Gastrocnemius medialis (tissue), 4 donors: ENCODE measurements at regions not wholly inside any gene's neighbourhood (a gene's known extent, or its start where the extent isn't known, plus 50 kb on each side); places are given as distances from the start of the nearest gene placed in this dataset.

ENCODE experiments used
- ATAC-seq, 2 donors: fragments of 150-250 bp; one replicate each; pipeline ENCODE4 v1.9.1; 2016
- DNase-seq, 2 donors: peaks; one replicate each; pipeline ENCODE4 v3.0.0-alpha.2; 2019
- H3K27ac ChIP-seq, 4 donors: fragments of 200-600 bp; sonication (generic); 1 replicate in 1 of 4; 2 replicates in 3 of 4; pipeline ENCODE4 v1.5.1; 2016 to 2018; ENCODE audit warnings: mild to moderate bottlenecking in 2 of 4, moderate library complexity in 1 of 4
- H3K27me3 ChIP-seq, 3 donors: fragments of 200-600 bp; sonication (generic) in 2 of 3; 1 replicate in 1 of 3; 2 replicates in 2 of 3; pipeline versions ENCODE4 v1.5.1 to v1.6.0; 2016 to 2019; ENCODE audit warnings: mild to moderate bottlenecking in 1 of 3, moderate library complexity in 1 of 3
- H3K36me3 ChIP-seq, 2 donors: fragments of 200-600 bp; sonication (generic) in 1 of 2; one replicate each; pipeline ENCODE4 v1.5.1; 2017 to 2018
- H3K4me1 ChIP-seq, 2 donors: fragments of 200-600 bp; sonication (generic) in 1 of 2; one replicate each; pipeline ENCODE4 v1.5.1; 2016 to 2017; ENCODE audit warnings: mild to moderate bottlenecking in 2 of 2
- H3K4me3 ChIP-seq, 4 donors: fragments of 200-600 bp; sonication (generic) in 3 of 4; 1 replicate in 1 of 4; 2 replicates in 3 of 4; pipeline ENCODE4 v1.5.1; 2016 to 2019; ENCODE audit warnings: mild to moderate bottlenecking in 2 of 4
- H3K9me3 ChIP-seq, 3 donors: fragments of 200-600 bp; sonication (generic) in 2 of 3; 1 replicate in 1 of 3; 2 replicates in 2 of 3; pipeline ENCODE4 v1.5.1; 2016 to 2019
- CTCF ChIP-seq, 5 experiments: fragments of 450-650 bp in 3 of 5; fragments of 200-600 bp in 2 of 5; sonication (generic) in 2 of 5; IDR thresholded peaks in 4 of 5; conservative IDR thresholded peaks in 1 of 5; 1 replicate in 4 of 5; 2 replicates in 1 of 5; pipeline ENCODE4 v1.5.1; 2016 to 2019; ENCODE audit warnings: antibody characterized with exemption in 5 of 5, mild to moderate bottlenecking in 3 of 5, moderate library complexity in 3 of 5
- POLR2A ChIP-seq, 2 donors: fragments of 450-650 bp; IDR thresholded peaks; one replicate each; pipeline ENCODE4 v1.6.1; 2017; ENCODE audit warnings: antibody characterized with exemption in 2 of 2, mild to moderate bottlenecking in 2 of 2, moderate library complexity in 2 of 2
- in situ Hi-C, 4 donors: fragments of 200-750 bp; cut with MboI; loops; one replicate each; pipeline versions ENCODE4 v1.15.0 to v1.8.0; 2017; ENCODE audit warnings: low sequenced_read_pairs in 4 of 4
- intact Hi-C: fragments of 100-400 bp; cut with DNase I; formaldehyde crosslinking; loops from one replicate; pipeline ENCODE4 v1.15.1; 2023; ENCODE audit warnings: low total_unique reads

DNA sequence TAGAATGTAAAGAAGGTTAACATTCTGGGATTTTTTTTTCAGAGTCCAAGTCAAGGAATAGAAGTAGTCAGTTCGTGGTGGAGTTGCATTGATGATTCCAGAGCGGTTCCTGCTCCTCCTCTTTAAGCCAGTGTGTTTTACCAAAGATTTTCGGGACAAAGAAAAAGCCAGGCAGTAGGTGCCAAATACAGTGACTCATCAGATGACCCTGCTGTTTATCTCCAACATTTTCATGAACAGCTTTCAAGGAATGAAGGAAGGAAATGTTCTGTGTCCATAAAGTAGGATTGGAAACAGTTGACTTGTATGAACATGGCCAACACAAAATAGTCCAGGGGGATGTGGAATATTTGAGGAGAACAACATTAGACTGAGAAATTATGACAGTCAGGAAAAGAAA lies 142.4 kb upstream of the TMC3 start:
- in situ Hi-C loops (no loop called here), intact Hi-C loops (no loop called here)
- no peak for ATAC-seq
- Histone ChIP-seq H3K9me3 (no peaks in the 10 kb centered on the region), H3K4me3 (no peak overlapping the region), H3K27me3 (no peaks in the 10 kb centered on the region), H3K36me3 (no peaks in the 10 kb centered on the region), H3K27ac (no peak overlapping the region), H3K4me1 (no peaks in the 10 kb centered on the region)
- TF ChIP-seq CTCF (IDR thresholded peaks at IDR 0.05 in 4 of 5, conservative IDR thresholded peaks at IDR 0.05 in 1 of 5) = no peak
- TF ChIP-seq POLR2A (IDR thresholded peaks at IDR 0.05) = no peak
- no peak for DNase-seq

GRCh38 chr15:81516012-81516411 lies 142.0 kb upstream of the TMC3 start:
- intact Hi-C loops = no loop called here
- in situ Hi-C loops = no loop called here
- no peaks in the 10 kb centered on the region for H3K4me1 ChIP-seq
- TF ChIP-seq CTCF (IDR thresholded peaks at IDR 0.05 in 4 of 5, conservative IDR thresholded peaks at IDR 0.05 in 1 of 5) (no peak), POLR2A (IDR thresholded peaks at IDR 0.05) (no peak)
- ATAC-seq = no peak
- no peak overlapping the region for H3K27ac ChIP-seq
- H3K9me3 ChIP-seq = no peaks in the 10 kb centered on the region
- H3K36me3 ChIP-seq = no peaks in the 10 kb centered on the region
- H3K27me3 ChIP-seq = no peaks in the 10 kb centered on the region
- H3K4me3 ChIP-seq = no peak overlapping the region
- DNase-seq = no peak

- no peaks in the 10 kb centered on the region for H3K4me1 ChIP-seq
- no peak overlapping the region for H3K27ac ChIP-seq
- TF ChIP-seq POLR2A (IDR thresholded peaks at IDR 0.05) (no peak), CTCF (IDR thresholded peaks at IDR 0.05 in 4 of 5, conservative IDR thresholded peaks at IDR 0.05 in 1 of 5) (no peak)
- H3K36me3 ChIP-seq = no peaks in the 10 kb centered on the region
- no peak overlapping the region for H3K4me3 ChIP-seq
- no peaks in the 10 kb centered on the region for H3K9me3 ChIP-seq
- no peaks in the 10 kb centered on the region for H3K27me3 ChIP-seq
- in situ Hi-C loops = no loop called here
- ATAC-seq (no peak), DNase-seq (no peak)
- intact Hi-C loops = no loop called here
Measured at GRCh38 chr15:81514725-81515124, 140.7 kb upstream of the TMC3 start.

- H3K4me1 ChIP-seq = no peaks in the 10 kb centered on the region
- H3K27me3 ChIP-seq = no peaks in the 10 kb centered on the region
- H3K9me3 ChIP-seq = no peaks in the 10 kb centered on the region
- in situ Hi-C loops (no loop called here), intact Hi-C loops (no loop called here)
- H3K4me3 ChIP-seq = no peak overlapping the region
- ATAC-seq (no peak), DNase-seq (no peak)
- no peaks in the 10 kb centered on the region for H3K36me3 ChIP-seq
- TF ChIP-seq POLR2A (IDR thresholded peaks at IDR 0.05) (no peak), CTCF (IDR thresholded peaks at IDR 0.05 in 4 of 5, conservative IDR thresholded peaks at IDR 0.05 in 1 of 5) (no peak)
- no peak overlapping the region for H3K27ac ChIP-seq
Measured at GRCh38 chr15:81511138-81511537, 137.1 kb upstream of the TMC3 start.

- DNase-seq = no peak
- Histone ChIP-seq H3K36me3 (no peaks in the 10 kb centered on the region), H3K27ac (no peak overlapping the region), H3K9me3 (no peaks in the 10 kb centered on the region), H3K4me1 (no peaks in the 10 kb centered on the region), H3K4me3 (no peak overlapping the region), H3K27me3 (no peaks in the 10 kb centered on the region)
- no peak for ATAC-seq
- no peak for TF ChIP-seq CTCF (IDR thresholded peaks at IDR 0.05 in 4 of 5, conservative IDR thresholded peaks at IDR 0.05 in 1 of 5)
- TF ChIP-seq POLR2A (IDR thresholded peaks at IDR 0.05) = no peak
- intact Hi-C loops (no loop called here), in situ Hi-C loops (no loop called here)
Measured at GRCh38 chr15:81507831-81508230, 133.8 kb upstream of the TMC3 start.
